NT2/D1 (cell line): ENCODE measurements at regions not wholly inside any gene's neighbourhood (a gene's known extent, or its start where the extent isn't known, plus 50 kb on each side); places are given as distances from the start of the nearest gene placed in this dataset.

Experiments
- SUZ12 ChIP-seq: IDR thresholded peaks from 2 replicates; pipeline ENCODE4 v1.6.1; 2011; ENCODE audit not compliant: insufficient read length, insufficient read depth; ENCODE audit errors: extremely low read depth
- YY1 ChIP-seq: IDR thresholded peaks from 2 replicates; pipeline ENCODE4 v1.6.1; 2011; ENCODE audit not compliant: insufficient read length, insufficient read depth
- ZNF274 ChIP-seq: IDR thresholded peaks from 2 replicates; pipeline ENCODE4 v1.6.1; 2011; ENCODE audit warnings: mild to moderate bottlenecking, low read depth, low read length

DNA sequence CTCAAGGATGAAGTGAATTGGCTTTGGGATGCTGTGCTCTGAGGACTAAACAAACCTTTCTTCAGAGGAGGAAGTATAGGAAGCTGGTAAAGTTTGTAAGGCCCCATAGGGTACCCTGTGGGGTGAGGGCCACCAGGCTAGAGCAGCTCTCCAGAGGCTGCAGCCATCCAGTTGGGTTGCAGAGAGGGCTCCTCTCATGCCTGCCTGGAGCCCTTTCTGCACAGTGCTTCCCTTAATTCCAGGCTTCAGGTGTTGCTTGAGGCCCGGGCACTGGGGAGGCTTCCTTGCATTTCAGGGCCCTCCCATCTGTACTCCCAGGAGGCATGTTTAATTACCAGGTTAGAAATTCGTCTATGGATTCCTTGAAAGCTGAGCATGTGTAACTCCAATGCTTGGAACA lies 95.3 kb upstream of the FSTL4 start:
- TF ChIP-seq ZNF274, result no peak
- TF ChIP-seq YY1, result no peak
- TF ChIP-seq SUZ12, result no peak
